GM23338 (cell line): ENCODE measurements at regions not wholly inside any gene's neighbourhood (a gene's known extent, or its start where the extent isn't known, plus 50 kb on each side); places are given as distances from the start of the nearest gene placed in this dataset.

ENCODE experiments used
- CREB1 ChIP-seq: fragments of 250-450 bp; sonication (Bioruptor Pico); IDR thresholded peaks from 2 replicates; pipeline ENCODE4 v1.5.0; 2020; ENCODE audit warnings: low read depth, mild to moderate bottlenecking, moderate library complexity
- EZH2phosphoT487 ChIP-seq: fragments of 200-600 bp; sonication (generic); IDR thresholded peaks from one replicate; pipeline ENCODE4 v1.8.1; 2018; ENCODE audit warnings: antibody characterized with exemption; ENCODE audit not compliant: unreplicated experiment
- JUNB ChIP-seq: IDR thresholded peaks from one replicate; pipeline ENCODE4 v1.6.1; 2016; ENCODE audit warnings: antibody characterized with exemption; ENCODE audit not compliant: unreplicated experiment
- POLR2AphosphoS5 ChIP-seq: IDR thresholded peaks from 2 replicates; pipeline ENCODE4 v1.6.1; 2016; ENCODE audit warnings: antibody characterized with exemption, low read depth
- REST ChIP-seq: IDR thresholded peaks from one replicate; pipeline ENCODE4 v1.6.1; 2018; ENCODE audit warnings: antibody characterized with exemption; ENCODE audit not compliant: unreplicated experiment
- TF ChIP-seq, protein P1 (sequence below), 2 experiments: fragments of 200-600 bp in 1 of 2; sonication (generic) in 1 of 2; conservative IDR thresholded peaks; 2 replicates each; pipeline versions ENCODE4 v1.5.1 to v1.6.1; 2016 to 2017; ENCODE audit warnings: antibody characterized with exemption in 2 of 2, low read depth in 2 of 2, mild to moderate bottlenecking in 2 of 2, moderate library complexity in 1 of 2
- TF ChIP-seq, protein P2 (sequence below): IDR thresholded peaks from 2 replicates; pipeline ENCODE4 v1.6.1; 2016; ENCODE audit warnings: antibody characterized with exemption

DNA sequence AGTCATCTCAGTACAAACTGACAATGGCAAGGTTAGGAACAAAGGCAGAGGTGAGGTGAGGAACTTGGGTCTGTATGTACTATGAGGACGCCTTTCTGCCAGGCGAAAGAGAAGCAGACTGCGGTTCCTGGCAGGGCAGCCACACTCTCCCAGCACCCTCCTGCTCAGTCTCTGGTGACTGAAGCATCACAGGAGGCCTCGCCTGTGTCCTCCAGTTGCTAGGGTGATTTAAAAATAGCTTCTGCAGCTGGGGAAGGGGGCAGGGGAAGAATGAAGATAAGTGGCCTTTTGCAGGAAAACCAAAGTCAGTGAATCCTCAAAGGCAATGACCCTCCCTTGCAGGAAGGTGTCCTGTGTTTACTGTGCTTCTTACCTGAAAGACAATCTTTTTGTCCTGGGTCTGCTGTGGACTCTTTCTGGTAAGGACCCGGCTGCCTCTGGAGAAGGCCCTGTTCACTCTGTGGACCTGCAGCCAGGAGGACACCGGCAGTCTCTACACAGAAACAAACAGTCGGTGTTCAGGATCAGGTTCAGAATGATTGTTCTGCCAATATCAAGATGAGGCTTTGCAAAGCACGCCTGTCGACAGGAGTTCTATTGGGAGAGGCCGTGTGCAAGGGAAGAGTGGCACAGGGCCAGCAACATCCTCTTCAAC is 65.7 kb upstream of the DGKG start:
- TF ChIP-seq, protein P1, sequence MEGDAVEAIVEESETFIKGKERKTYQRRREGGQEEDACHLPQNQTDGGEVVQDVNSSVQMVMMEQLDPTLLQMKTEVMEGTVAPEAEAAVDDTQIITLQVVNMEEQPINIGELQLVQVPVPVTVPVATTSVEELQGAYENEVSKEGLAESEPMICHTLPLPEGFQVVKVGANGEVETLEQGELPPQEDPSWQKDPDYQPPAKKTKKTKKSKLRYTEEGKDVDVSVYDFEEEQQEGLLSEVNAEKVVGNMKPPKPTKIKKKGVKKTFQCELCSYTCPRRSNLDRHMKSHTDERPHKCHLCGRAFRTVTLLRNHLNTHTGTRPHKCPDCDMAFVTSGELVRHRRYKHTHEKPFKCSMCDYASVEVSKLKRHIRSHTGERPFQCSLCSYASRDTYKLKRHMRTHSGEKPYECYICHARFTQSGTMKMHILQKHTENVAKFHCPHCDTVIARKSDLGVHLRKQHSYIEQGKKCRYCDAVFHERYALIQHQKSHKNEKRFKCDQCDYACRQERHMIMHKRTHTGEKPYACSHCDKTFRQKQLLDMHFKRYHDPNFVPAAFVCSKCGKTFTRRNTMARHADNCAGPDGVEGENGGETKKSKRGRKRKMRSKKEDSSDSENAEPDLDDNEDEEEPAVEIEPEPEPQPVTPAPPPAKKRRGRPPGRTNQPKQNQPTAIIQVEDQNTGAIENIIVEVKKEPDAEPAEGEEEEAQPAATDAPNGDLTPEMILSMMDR (conservative IDR thresholded peaks at IDR 0.05; ENCODE audit: low read depth in 2 of 2): no peak
- TF ChIP-seq, protein P2, sequence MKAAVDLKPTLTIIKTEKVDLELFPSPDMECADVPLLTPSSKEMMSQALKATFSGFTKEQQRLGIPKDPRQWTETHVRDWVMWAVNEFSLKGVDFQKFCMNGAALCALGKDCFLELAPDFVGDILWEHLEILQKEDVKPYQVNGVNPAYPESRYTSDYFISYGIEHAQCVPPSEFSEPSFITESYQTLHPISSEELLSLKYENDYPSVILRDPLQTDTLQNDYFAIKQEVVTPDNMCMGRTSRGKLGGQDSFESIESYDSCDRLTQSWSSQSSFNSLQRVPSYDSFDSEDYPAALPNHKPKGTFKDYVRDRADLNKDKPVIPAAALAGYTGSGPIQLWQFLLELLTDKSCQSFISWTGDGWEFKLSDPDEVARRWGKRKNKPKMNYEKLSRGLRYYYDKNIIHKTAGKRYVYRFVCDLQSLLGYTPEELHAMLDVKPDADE: no peak
- no peak for TF ChIP-seq EZH2phosphoT487
- TF ChIP-seq JUNB: no peak
- TF ChIP-seq POLR2AphosphoS5: no peak
- TF ChIP-seq CREB1 (CRISPR knock-in tag): no peak
- TF ChIP-seq REST: no peak
